ENCODE measurements at regions not wholly inside any gene's neighbourhood (a gene's known extent, or its start where the extent isn't known, plus 50 kb on each side); places are given as distances from the start of the nearest gene placed in this dataset.

GRCh38 chr2:129436809-129437208, 542.7 kb upstream of the RAB6C start:
- no peak for DNase-seq

DNA sequence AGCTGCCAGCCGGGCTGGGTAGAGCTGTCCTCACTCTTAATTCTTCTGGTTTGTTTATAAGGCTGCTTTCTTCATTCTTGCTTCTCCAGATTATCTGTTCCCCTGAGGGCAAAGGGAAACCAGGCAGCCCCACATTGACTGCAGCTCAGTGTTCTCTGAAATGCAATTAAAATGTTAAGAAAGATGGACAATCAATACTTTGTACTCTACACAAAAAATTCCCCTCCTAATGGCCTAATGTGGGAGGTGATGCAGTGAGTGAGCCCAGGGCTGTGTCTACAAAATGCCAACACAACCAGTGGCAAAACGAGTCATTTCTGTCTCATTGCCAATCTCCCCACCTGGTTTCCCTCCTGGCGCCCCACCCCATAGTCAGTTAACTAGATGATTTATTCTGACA, 541.7 kb upstream of the RAB6C start:
- no peak for DNase-seq

DNA sequence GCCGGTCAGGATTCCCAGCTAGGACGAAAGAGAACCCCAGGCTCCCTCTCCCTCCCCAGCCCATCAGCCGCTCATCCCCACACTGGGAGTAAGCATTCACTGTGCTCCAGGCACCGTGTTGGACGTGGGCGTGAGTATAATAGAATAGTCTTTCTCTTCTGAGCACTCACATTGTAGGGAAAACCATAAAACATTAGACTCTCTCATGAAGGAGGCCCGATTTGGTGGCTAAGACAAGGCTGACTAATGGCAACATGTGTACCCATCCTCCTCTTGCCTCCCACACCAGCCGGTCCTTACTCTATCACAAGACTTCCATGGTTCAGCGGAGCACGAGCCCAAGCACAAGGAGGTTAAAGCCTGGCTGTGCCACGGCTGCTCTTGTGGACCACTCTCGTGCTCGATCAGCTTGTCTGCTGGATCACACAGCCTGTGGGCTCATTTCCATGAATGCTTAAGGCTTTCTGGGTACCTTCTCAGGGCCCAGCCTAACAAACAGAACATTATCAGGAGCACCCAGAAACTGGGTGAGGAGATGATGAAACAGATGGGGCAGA, 540.9 kb upstream of the RAB6C start:
- DNase-seq = no peak

- DNase-seq = no peak
Measured at GRCh38 chr2:129439406-129440302, 539.8 kb upstream of the RAB6C start.

DNA sequence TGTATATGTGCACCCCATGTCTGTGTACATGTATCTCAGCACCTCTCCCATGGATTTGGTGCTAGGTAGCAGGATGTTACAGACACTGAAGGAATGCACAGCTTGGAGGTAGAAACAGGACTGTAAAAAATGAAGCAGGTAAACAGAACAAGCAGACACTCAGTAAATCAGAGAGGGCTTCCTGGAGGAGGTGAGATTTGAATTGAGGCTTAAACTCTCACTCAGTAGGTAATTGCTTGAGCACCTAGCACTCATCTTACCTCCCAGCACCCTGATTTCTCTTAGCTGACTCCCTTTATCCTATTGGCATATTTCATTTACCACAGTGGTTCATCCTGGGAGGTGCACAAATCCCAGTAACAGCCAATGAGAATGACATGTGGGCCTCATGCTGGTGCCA, 537.9 kb upstream of the RAB6C start:
- no peak for DNase-seq

GRCh38 chr2:129443235-129443864, 536.1 kb upstream of the RAB6C start:
- no peak for DNase-seq

- DNase-seq = no peak
Measured at GRCh38 chr2:129443865-129444739, 535.4 kb upstream of the RAB6C start.

GRCh38 chr2:129444751-129445150, 534.7 kb upstream of the RAB6C start:
- no peak for DNase-seq

- DNase-seq = no peak
Measured at GRCh38 chr2:129456691-129457090, 522.8 kb upstream of the RAB6C start.

DNA sequence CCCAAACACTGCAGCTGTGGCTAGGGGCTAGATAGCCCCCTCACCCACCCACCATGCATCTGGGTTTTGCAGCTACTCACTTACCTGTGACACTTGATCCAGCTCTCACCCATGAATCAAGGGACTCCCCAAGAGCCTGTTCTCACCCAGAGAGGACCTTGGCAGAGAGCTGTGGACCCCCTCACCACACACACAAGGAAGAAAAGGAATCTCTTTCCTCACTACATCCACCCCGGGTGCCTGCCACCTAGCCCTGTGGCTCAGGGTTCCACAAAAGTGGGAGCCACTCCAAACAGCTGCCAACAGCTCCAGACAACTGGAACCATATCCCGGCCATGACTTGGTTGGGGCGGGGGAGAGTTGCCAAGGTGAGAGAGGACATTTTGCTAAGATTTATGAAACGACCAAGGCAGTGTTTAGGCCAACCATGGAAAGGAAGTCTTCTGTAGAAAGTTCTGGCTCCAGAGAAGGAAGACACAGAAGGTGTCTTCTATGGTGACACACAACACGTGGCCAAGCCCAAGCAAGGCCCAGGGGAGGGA, 522.1 kb upstream of the RAB6C start:
- no peak for DNase-seq

- DNase-seq = no peak
Measured at GRCh38 chr2:129458006-129458405, 521.5 kb upstream of the RAB6C start.

DNA sequence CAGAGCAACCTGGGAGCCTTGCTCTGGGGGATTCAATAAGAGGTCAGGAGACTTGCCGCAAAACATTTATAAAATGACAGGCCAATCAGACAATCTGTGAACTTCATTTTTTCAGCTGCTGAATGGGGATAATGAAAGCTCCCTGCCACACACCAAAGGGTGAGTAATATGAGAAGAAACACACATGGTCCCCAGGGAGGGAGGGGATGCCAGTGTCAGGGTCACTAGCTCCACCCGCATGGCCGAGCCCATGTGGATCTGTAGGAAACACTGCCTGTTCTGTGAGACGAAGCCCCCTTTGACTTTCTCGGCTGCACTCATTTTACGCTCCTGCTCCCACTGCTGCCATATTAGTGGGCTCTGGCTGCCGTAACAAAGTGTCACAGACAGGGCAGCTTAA, 521.0 kb upstream of the RAB6C start:
- DNase-seq = no peak

- no peak for DNase-seq
Measured at GRCh38 chr2:129459200-129459876, 520.1 kb upstream of the RAB6C start.

GRCh38 chr2:129459881-129460280, 519.6 kb upstream of the RAB6C start:
- no peak for DNase-seq

- no peak for DNase-seq
Measured at GRCh38 chr2:129460299-129461198, 518.9 kb upstream of the RAB6C start.

DNA sequence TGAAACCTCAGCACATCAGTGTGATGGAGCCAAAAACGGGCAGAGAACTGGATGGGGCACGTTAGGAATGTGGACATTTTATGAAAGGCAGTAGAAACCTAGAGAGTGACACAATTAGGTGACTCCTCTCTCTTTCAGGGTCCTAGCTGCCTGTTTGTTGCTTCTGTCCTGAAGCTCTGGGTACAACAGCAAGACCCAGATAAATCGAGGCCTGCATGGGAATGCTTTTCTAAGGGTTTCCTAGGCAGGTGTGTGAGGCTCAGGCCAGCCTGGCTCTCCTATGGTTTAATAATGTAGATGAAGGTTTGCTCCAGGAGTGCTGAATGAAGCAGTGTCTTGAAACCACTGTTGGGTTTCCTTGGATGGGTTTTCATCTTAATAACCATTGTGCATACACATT, 517.1 kb upstream of the RAB6C start:
- no peak for DNase-seq

DNA sequence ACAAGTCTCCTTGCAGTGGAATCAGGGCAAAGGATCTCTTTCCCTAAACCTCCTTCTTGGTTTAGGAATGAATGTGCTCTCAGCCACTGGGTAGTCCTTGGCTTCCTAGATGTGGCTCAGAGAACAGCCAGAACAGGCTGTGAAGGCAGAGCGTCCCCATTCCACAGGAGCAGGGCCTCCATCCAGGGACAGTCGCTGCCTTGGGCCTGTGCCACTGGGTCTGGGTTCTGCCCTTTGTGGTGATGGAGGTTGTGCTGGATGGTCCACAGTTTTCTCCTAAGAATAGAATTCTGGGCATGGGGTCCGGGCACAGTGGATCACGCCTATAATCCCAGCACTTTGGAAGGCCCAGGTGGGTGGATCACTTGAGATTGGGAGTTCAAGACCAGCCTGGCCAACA, 516.5 kb upstream of the RAB6C start:
- DNase-seq = no peak

DNA sequence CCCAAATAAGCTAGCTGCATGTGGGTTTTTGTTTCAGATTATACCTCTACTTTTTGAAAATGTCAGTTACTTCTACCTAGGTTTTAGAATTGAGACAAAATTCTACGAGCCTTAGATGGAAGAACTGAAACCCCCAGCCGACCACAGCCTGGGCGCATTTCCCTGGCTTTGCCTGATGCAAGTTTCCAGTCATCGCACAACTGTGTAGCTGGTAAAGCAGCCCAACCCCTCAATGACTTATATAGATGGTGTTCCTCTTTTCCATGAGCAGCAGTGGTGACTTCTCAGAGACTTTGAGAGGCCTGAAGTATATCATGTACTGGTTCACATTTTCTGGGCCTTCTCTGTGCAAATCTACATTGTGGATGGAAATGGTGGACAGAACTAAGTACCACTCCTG, 515.4 kb upstream of the RAB6C start:
- DNase-seq = no peak

- DNase-seq = no peak
Measured at GRCh38 chr2:129464631-129465030, 514.8 kb upstream of the RAB6C start.

GRCh38 chr2:129465045-129465444, 514.4 kb upstream of the RAB6C start:
- DNase-seq = no peak

GRCh38 chr2:129466389-129466788, 513.1 kb upstream of the RAB6C start:
- no peak for DNase-seq

Data from CD4-positive, alpha-beta T cell treated with Interferon gamma for 1 hour (primary cell).